ENCODE measurements at regions not wholly inside any gene's neighbourhood (a gene's known extent, or its start where the extent isn't known, plus 50 kb on each side); places are given as distances from the start of the nearest gene placed in this dataset.

GRCh38 chr3:23726811-23727548 is 78.8 kb upstream of the UBE2E1 start:
- TF ChIP-seq POLR2A (IDR thresholded peaks at IDR 0.05) (no peak), CTCF (IDR thresholded peaks at IDR 0.05) (no peak)
